Stromal cell of bone marrow (primary cell): ENCODE measurements at regions not wholly inside any gene's neighbourhood (a gene's known extent, or its start where the extent isn't known, plus 50 kb on each side); places are given as distances from the start of the nearest gene placed in this dataset.
A peak's percentile ranks its signal among the peaks of the same experiment; 100 is the strongest.

Experiments
- DNase-seq: peaks from one replicate; pipeline ENCODE4 v3.0.0-alpha.2; 2012; ENCODE audit warnings: low read depth

- no peak for DNase-seq
These were observed 125.5 kb upstream of the IRX3 start for GRCh38 chr16:54412037-54412436.

- no peak for DNase-seq
These were observed 125.0 kb upstream of the IRX3 start for GRCh38 chr16:54411544-54411943.

- no peak for DNase-seq
These were observed 123.4 kb upstream of the IRX3 start for GRCh38 chr16:54409982-54410381.

GRCh38 chr16:54407596-54407995 lies 121.0 kb upstream of the IRX3 start:
- peak; percentile 72 for DNase-seq

- DNase-seq: no peak
These were observed 118.9 kb upstream of the IRX3 start for GRCh38 chr16:54405478-54405877.

- DNase-seq: no peak
These were observed 117.0 kb upstream of the IRX3 start for GRCh38 chr16:54403580-54403979.

GRCh38 chr16:54402873-54403272 lies 116.3 kb upstream of the IRX3 start:
- no peak for DNase-seq

- DNase-seq: no peak
These were observed 115.7 kb upstream of the IRX3 start for GRCh38 chr16:54402270-54402669.

GRCh38 chr16:54400261-54400660 lies 113.7 kb upstream of the IRX3 start:
- no peak for DNase-seq

- DNase-seq: peak; percentile 32
These were observed 112.4 kb upstream of the IRX3 start for GRCh38 chr16:54398986-54399385.

- no peak for DNase-seq
These were observed 111.3 kb upstream of the IRX3 start for GRCh38 chr16:54397838-54398237.

GRCh38 chr16:54397190-54397835 lies 110.7 kb upstream of the IRX3 start:
- DNase-seq: peak; percentile 73

GRCh38 chr16:54389836-54390494 lies 103.4 kb upstream of the IRX3 start:
- no peak for DNase-seq

GRCh38 chr16:54385141-54385540 lies 98.6 kb upstream of the IRX3 start:
- no peak for DNase-seq

GRCh38 chr16:54381601-54382313 lies 95.2 kb upstream of the IRX3 start:
- no peak for DNase-seq

GRCh38 chr16:54375071-54375470 lies 88.5 kb upstream of the IRX3 start:
- no peak for DNase-seq

- DNase-seq: peak; percentile 90
These were observed 87.2 kb upstream of the IRX3 start for GRCh38 chr16:54373534-54374520.

- no peak for DNase-seq
These were observed 83.9 kb upstream of the IRX3 start for GRCh38 chr16:54370278-54371040.

- DNase-seq: no peak
These were observed 83.3 kb upstream of the IRX3 start for GRCh38 chr16:54369861-54370260.

GRCh38 chr16:54366943-54367342 lies 80.4 kb upstream of the IRX3 start:
- no peak for DNase-seq

- no peak for DNase-seq
These were observed 79.5 kb upstream of the IRX3 start for GRCh38 chr16:54365990-54366634.
